ENCODE measurements at regions not wholly inside any gene's neighbourhood (a gene's known extent, or its start where the extent isn't known, plus 50 kb on each side); places are given as distances from the start of the nearest gene placed in this dataset.

- no peak for TF ChIP-seq POLR2A (IDR thresholded peaks at IDR 0.05; ENCODE audit: low read depth, low read length)
- TF ChIP-seq CTCF (IDR thresholded peaks at IDR 0.05; ENCODE audit: extremely low read depth in 1 of 2, insufficient read depth in 1 of 2, low read depth in 1 of 2, low read length in 2 of 2): no peak
- TF ChIP-seq POLR2AphosphoS5 (IDR thresholded peaks at IDR 0.05; ENCODE audit: insufficient read depth, low read depth, low read length): no peak
Observed at GRCh38 chr4:66465111-66465510, 794.8 kb upstream of the EPHA5 start.

Measured in endothelial cell of umbilical vein (primary cell).